SK-N-SH treated with all-trans-retinoic acid at 6 μM for 48 hours (cell line): ENCODE measurements at regions not wholly inside any gene's neighbourhood (a gene's known extent, or its start where the extent isn't known, plus 50 kb on each side); places are given as distances from the start of the nearest gene placed in this dataset.

ENCODE experiments used
- ATAC-seq: fragments of 200-7000 bp; cut with Tn5 transposase; 3 replicates; pipeline ENCODE4 v1.9.1; 2020; ENCODE audit warnings: mild to moderate bottlenecking, moderate library complexity
- ARNTL ChIP-seq: fragments of 450-650 bp; formaldehyde crosslinking; IDR thresholded peaks from 2 replicates; pipeline ENCODE4 v1.5.0; 2020; ENCODE audit warnings: low read depth, mild to moderate bottlenecking, moderate library complexity, borderline replicate concordance
- BACH2 ChIP-seq: fragments of 250-450 bp; sonication (Bioruptor Pico); IDR thresholded peaks from 2 replicates; pipeline ENCODE4 v1.9.0; 2021; ENCODE audit warnings: mild to moderate bottlenecking, borderline replicate concordance
- CSDC2 ChIP-seq: fragments of 250-450 bp; sonication (Bioruptor Pico); IDR thresholded peaks from 2 replicates; pipeline ENCODE4 v1.5.0; 2020; ENCODE audit warnings: mild to moderate bottlenecking, moderate library complexity
- ESRRG ChIP-seq: fragments of 250-450 bp; sonication (Bioruptor Pico); IDR thresholded peaks from 2 replicates; pipeline ENCODE4 v1.6.1; 2021; ENCODE audit warnings: mild to moderate bottlenecking
- ISL1 ChIP-seq: fragments of 250-450 bp; sonication (Bioruptor Pico); IDR thresholded peaks from 2 replicates; pipeline ENCODE4 v2.1.2; 2022; ENCODE audit warnings: mild to moderate bottlenecking, moderate library complexity
- OSR1 ChIP-seq: fragments of 250-450 bp; sonication (Bioruptor Pico); IDR thresholded peaks from 2 replicates; pipeline ENCODE4 v1.8.0; 2022; ENCODE audit warnings: moderate library complexity, mild to moderate bottlenecking, inconsistent platforms
- PATZ1 ChIP-seq: fragments of 250-450 bp; sonication (Bioruptor Pico); IDR thresholded peaks from 2 replicates; pipeline ENCODE4 v1.8.0; 2020; ENCODE audit warnings: mild to moderate bottlenecking, moderate library complexity, borderline replicate concordance
- POU6F1 ChIP-seq: fragments of 250-450 bp; sonication (Bioruptor Pico); IDR thresholded peaks from 2 replicates; pipeline ENCODE4 v1.8.0; 2021; ENCODE audit warnings: low read depth, mild to moderate bottlenecking, moderate library complexity, borderline replicate concordance
- PPARA ChIP-seq: fragments of 250-450 bp; sonication (Bioruptor Pico); IDR thresholded peaks from 2 replicates; pipeline ENCODE4 v1.5.0; 2020; ENCODE audit warnings: mild to moderate bottlenecking, borderline replicate concordance
- SNAI2 ChIP-seq: fragments of 250-450 bp; sonication (Bioruptor Pico); IDR thresholded peaks from 2 replicates; pipeline ENCODE4 v1.5.0; 2020; ENCODE audit warnings: mild to moderate bottlenecking, moderate library complexity
- TCF4 ChIP-seq: fragments of 250-450 bp; sonication (Bioruptor Pico); IDR thresholded peaks from 2 replicates; pipeline ENCODE4 v1.8.0; 2021; ENCODE audit warnings: mild to moderate bottlenecking, moderate library complexity, borderline replicate concordance
- TOX ChIP-seq: fragments of 250-450 bp; sonication (Bioruptor Pico); IDR thresholded peaks from 2 replicates; pipeline ENCODE4 v1.8.0; 2021; ENCODE audit warnings: mild to moderate bottlenecking, moderate library complexity, borderline replicate concordance
- TSHZ2 ChIP-seq: fragments of 250-450 bp; sonication (Bioruptor Pico); IDR thresholded peaks from 2 replicates; pipeline ENCODE4 v1.5.0; 2020; ENCODE audit warnings: mild to moderate bottlenecking, moderate library complexity
- ZC3H10 ChIP-seq: fragments of 250-450 bp; sonication (Bioruptor Pico); IDR thresholded peaks from 2 replicates; pipeline ENCODE4 v1.5.1; 2021; ENCODE audit warnings: mild to moderate bottlenecking, moderate library complexity
- ZFP3 ChIP-seq: fragments of 250-450 bp; sonication (Bioruptor Pico); IDR thresholded peaks from 2 replicates; pipeline ENCODE4 v1.5.0; 2020; ENCODE audit warnings: mild to moderate bottlenecking, moderate library complexity
- ZNF565 ChIP-seq: fragments of 450-650 bp; formaldehyde crosslinking; conservative IDR thresholded peaks from 2 replicates; pipeline ENCODE4 v1.5.0; 2020; ENCODE audit warnings: low read depth, mild to moderate bottlenecking, moderate library complexity
- ZNF70 ChIP-seq: fragments of 450-650 bp; formaldehyde crosslinking; IDR thresholded peaks from 2 replicates; pipeline ENCODE4 v1.5.0; 2020; ENCODE audit warnings: mild to moderate bottlenecking, moderate library complexity
- ZNF8 ChIP-seq: fragments of 450-650 bp; formaldehyde crosslinking; IDR thresholded peaks from 2 replicates; pipeline ENCODE4 v1.5.0; 2020; ENCODE audit warnings: mild to moderate bottlenecking, moderate library complexity
- TF ChIP-seq, protein P1 (sequence below): fragments of 250-450 bp; sonication (Bioruptor Pico); IDR thresholded peaks from 2 replicates; pipeline ENCODE4 v1.5.1; 2020; ENCODE audit warnings: low read depth, mild to moderate bottlenecking, moderate library complexity

- no peak for ATAC-seq
- TF ChIP-seq ZNF565 (CRISPR knock-in tag) (no peak), CSDC2 (CRISPR knock-in tag) (no peak), ZFP3 (CRISPR knock-in tag) (no peak)
- TF ChIP-seq, all 23 proteins: peak for 0
These were observed 89.9 kb upstream of the PRR23E start for GRCh38 chr3:127103080-127103479.

DNA sequence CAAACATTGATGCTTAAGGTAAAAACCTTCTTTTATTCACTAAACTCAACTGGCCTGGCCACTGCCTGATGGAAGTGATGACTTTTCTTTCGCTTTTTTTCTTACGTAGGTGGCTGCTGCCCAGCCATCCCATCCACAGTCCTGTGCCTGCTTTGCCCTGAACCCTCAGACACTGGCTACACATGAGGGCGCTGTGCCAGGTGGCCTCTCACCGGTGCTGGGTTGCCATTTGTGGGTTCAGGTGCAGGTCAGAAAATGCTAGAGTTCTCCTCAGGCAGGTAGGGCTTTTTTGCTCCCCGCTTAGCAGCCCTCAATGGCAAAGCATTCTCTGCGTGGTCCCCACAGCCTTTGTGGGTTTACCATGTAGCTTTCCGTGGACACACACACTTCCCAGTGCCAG lies 88.3 kb upstream of the PRR23E start:
- TF ChIP-seq ARNTL (CRISPR knock-in tag) (no peak), ZNF8 (CRISPR knock-in tag) (no peak), SNAI2 (CRISPR knock-in tag) (no peak), ZC3H10 (CRISPR knock-in tag) (no peak), ZNF70 (CRISPR knock-in tag) (no peak), TOX (no peak), BACH2 (CRISPR knock-in tag) (no peak), CSDC2 (CRISPR knock-in tag) (no peak), ZFP3 (CRISPR knock-in tag) (no peak), ESRRG (CRISPR knock-in tag) (no peak), PATZ1 (CRISPR knock-in tag) (no peak)
- TF ChIP-seq, protein P1, sequence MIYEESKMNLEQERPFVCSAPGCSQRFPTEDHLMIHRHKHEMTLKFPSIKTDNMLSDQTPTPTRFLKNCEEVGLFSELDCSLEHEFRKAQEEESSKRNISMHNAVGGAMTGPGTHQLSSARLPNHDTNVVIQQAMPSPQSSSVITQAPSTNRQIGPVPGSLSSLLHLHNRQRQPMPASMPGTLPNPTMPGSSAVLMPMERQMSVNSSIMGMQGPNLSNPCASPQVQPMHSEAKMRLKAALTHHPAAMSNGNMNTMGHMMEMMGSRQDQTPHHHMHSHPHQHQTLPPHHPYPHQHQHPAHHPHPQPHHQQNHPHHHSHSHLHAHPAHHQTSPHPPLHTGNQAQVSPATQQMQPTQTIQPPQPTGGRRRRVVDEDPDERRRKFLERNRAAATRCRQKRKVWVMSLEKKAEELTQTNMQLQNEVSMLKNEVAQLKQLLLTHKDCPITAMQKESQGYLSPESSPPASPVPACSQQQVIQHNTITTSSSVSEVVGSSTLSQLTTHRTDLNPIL (CRISPR knock-in tag) = no peak
- ATAC-seq = no peak

DNA sequence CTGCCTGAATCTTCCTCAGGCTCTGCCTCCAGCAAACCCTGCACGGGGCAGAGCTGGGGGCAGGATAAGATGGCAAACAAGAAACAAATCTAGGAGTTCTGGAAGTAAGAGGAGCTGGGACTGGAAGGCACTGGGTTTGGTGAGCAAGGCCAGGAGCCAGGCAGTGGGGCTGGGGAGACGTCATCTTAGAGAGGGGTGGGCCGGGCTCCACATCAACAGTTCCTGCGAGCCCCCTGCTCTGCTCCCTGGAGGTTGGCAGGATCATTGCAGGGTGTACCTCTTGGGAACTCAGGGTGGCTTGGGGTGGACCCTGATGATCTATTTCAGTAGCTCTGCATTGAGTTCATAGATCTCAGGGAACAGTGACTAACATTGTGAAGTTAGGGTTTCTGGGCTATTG lies 87.3 kb upstream of the PRR23E start:
- TF ChIP-seq ZNF565 (CRISPR knock-in tag) (no peak), ESRRG (CRISPR knock-in tag) (no peak), ZC3H10 (CRISPR knock-in tag) (no peak), ZFP3 (CRISPR knock-in tag) (no peak), PPARA (CRISPR knock-in tag) (no peak)
- TF ChIP-seq, protein P1 (CRISPR knock-in tag) = no peak

GRCh38 chr3:127106053-127106452 lies 86.9 kb upstream of the PRR23E start:
- TF ChIP-seq ISL1 (CRISPR knock-in tag) (no peak), BACH2 (CRISPR knock-in tag) (no peak), OSR1 (no peak), ARNTL (CRISPR knock-in tag) (no peak), ZFP3 (CRISPR knock-in tag) (no peak), ZNF8 (CRISPR knock-in tag) (no peak), TCF4 (CRISPR knock-in tag) (no peak), POU6F1 (CRISPR knock-in tag) (no peak), ZNF565 (CRISPR knock-in tag) (no peak), TSHZ2 (no peak), CSDC2 (CRISPR knock-in tag) (no peak), ZNF70 (CRISPR knock-in tag) (no peak)
- TF ChIP-seq, protein P1 (CRISPR knock-in tag) = no peak
- TF ChIP-seq, all 23 proteins: peak for 0
- no peak for ATAC-seq

More for the DNA sequence above, 87.3 kb upstream of the PRR23E start:
- ATAC-seq = no peak
